HL-60 (cell line): ENCODE measurements at regions not wholly inside any gene's neighbourhood (a gene's known extent, or its start where the extent isn't known, plus 50 kb on each side); places are given as distances from the start of the nearest gene placed in this dataset.

Experiments used
- CTCF ChIP-seq: IDR thresholded peaks from one replicate; pipeline ENCODE4 v1.5.1; 2011; ENCODE audit warnings: low read length, control low read depth, inconsistent platforms; ENCODE audit not compliant: insufficient read depth
- TF ChIP-seq, protein P1 (sequence below): IDR thresholded peaks from 2 replicates; pipeline ENCODE4 v1.6.1; 2012; ENCODE audit warnings: low read depth; ENCODE audit not compliant: insufficient replicate concordance

DNA sequence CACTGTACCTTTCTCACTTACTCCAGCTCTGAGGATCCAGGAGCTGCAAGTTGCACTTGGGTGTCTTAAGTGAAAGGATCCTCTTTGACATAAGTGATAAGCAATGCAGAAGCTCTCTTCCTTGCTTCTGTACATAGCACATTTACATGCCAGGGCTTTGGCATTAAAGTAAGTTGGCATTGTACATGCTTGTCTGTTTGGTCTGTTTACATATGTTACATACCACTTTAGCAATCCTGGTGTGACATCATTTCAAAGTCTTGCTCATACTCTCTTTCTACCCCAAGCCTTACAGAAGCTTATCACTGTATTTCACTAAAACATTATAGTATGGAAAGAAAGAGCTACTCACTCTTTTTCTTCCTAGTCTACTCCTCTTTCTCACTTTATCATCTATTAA is 2548.3 kb downstream of the ARAP2 start:
- no peak for TF ChIP-seq CTCF
- TF ChIP-seq, protein P1, sequence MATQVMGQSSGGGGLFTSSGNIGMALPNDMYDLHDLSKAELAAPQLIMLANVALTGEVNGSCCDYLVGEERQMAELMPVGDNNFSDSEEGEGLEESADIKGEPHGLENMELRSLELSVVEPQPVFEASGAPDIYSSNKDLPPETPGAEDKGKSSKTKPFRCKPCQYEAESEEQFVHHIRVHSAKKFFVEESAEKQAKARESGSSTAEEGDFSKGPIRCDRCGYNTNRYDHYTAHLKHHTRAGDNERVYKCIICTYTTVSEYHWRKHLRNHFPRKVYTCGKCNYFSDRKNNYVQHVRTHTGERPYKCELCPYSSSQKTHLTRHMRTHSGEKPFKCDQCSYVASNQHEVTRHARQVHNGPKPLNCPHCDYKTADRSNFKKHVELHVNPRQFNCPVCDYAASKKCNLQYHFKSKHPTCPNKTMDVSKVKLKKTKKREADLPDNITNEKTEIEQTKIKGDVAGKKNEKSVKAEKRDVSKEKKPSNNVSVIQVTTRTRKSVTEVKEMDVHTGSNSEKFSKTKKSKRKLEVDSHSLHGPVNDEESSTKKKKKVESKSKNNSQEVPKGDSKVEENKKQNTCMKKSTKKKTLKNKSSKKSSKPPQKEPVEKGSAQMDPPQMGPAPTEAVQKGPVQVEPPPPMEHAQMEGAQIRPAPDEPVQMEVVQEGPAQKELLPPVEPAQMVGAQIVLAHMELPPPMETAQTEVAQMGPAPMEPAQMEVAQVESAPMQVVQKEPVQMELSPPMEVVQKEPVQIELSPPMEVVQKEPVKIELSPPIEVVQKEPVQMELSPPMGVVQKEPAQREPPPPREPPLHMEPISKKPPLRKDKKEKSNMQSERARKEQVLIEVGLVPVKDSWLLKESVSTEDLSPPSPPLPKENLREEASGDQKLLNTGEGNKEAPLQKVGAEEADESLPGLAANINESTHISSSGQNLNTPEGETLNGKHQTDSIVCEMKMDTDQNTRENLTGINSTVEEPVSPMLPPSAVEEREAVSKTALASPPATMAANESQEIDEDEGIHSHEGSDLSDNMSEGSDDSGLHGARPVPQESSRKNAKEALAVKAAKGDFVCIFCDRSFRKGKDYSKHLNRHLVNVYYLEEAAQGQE = no peak
